ENCODE measurements at regions not wholly inside any gene's neighbourhood (a gene's known extent, or its start where the extent isn't known, plus 50 kb on each side); places are given as distances from the start of the nearest gene placed in this dataset.

DNA sequence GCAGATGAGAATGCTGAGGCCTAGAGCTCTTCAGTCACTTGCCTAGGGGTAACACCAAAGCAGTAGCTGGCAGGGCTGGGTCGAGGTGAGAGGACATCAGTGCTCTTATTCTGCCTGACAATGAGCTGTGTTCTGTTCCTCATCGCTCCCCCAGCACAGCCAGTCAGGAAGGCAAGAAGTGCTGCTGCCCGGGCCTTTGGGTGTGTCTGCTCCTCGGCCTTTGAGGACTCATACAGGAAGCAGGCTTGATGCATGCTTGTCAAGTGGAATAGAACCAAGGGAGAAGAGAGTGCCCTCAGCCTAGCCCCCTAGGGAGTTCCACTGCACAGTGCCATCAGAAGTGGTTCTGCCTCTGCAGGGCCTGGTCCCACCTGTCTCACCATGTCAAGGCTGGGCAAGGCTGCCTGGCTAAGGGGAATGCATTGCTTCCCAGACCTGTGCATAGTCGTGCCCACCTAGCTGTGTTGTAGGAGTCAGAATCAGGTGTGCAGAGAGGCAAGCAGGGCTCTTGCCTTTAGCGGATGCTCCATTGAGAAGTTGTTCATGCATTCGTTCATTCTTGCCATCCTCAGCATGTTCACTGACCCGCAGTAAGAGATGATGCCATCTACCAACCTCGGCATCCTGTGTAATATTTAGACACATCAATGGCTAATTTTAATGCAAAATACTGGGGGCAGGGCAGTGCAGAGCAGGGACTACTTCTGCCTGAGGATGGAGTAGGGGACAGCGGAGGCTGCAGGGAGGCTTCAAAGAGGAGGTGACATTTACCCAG is 156.6 kb downstream of the RPS24 start:
- Histone ChIP-seq H3K9me3 (no peaks in the 10 kb centered on the region), H3K27ac (no peak overlapping the region), H3K27me3 (no peaks in the 10 kb centered on the region), H3K4me3 (no peak overlapping the region), H3K4me1 (no peaks in the 10 kb centered on the region), H3K36me3 (no peaks in the 10 kb centered on the region)
- TF ChIP-seq, protein P1, sequence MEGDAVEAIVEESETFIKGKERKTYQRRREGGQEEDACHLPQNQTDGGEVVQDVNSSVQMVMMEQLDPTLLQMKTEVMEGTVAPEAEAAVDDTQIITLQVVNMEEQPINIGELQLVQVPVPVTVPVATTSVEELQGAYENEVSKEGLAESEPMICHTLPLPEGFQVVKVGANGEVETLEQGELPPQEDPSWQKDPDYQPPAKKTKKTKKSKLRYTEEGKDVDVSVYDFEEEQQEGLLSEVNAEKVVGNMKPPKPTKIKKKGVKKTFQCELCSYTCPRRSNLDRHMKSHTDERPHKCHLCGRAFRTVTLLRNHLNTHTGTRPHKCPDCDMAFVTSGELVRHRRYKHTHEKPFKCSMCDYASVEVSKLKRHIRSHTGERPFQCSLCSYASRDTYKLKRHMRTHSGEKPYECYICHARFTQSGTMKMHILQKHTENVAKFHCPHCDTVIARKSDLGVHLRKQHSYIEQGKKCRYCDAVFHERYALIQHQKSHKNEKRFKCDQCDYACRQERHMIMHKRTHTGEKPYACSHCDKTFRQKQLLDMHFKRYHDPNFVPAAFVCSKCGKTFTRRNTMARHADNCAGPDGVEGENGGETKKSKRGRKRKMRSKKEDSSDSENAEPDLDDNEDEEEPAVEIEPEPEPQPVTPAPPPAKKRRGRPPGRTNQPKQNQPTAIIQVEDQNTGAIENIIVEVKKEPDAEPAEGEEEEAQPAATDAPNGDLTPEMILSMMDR (IDR thresholded peaks at IDR 0.05): no peak
- DNase-seq: no peak
- intact Hi-C loops (cut with DNase I): no loop called here
- 78 to 87% methylated on average over 10 of the region's 10 CpGs for WGBS, 2 donors
- ATAC-seq: no peak
- FAIRE-seq: no peak

DNA sequence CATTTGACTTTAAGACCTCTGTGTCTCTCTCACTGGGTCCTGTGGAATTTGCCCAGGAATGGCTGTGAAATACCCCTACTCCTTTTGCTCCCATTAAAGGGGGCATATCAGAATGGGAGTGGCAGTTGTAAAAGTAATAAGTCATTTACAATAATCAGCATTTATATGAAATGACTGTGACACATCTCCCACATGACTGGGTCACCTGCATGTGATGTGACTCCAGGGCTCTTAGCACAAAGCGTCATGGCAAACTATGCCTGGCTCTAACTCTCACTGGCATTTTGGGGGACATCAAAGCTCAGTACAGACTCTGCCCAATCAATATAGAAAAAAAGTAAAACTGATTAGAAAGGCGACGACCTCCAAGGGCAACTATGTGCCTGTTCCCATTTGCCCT is 157.6 kb downstream of the RPS24 start:
- H3K27ac ChIP-seq: no peak overlapping the region
- no peak for FAIRE-seq
- H3K4me3 ChIP-seq: no peak overlapping the region
- no peak for ATAC-seq
- H3K36me3 ChIP-seq: no peaks in the 10 kb centered on the region
- TF ChIP-seq, protein P1 (IDR thresholded peaks at IDR 0.05): no peak
- WGBS, 2 donors: 70 to 85% methylated on average over 3 of the region's 3 CpGs
- DNase-seq: no peak
- intact Hi-C loops (cut with DNase I): no loop called here
- H3K9me3 ChIP-seq: no peaks in the 10 kb centered on the region
- no peaks in the 10 kb centered on the region for H3K4me1 ChIP-seq
- H3K27me3 ChIP-seq: no peaks in the 10 kb centered on the region

DNA sequence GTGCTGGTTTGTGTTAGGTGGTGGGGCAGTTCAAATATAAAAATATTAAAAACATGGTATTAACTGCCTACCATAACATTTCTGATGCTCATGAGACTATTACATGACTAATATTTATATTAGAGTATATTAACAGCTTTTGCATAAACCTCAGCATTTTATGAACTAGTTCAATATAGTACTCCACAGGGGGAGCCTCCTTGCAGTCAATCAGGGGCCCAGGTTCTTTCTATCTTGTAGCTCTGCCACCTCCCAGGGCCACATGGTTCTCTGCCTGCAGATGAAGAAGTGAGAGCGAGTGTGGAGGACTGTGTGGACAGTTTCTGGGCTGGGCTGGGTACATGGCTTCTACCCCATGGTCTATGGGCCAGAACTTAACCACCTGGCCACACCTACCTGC is 159.5 kb downstream of the RPS24 start:
- FAIRE-seq: no peak
- no peak for DNase-seq
- H3K4me3 ChIP-seq: no peak overlapping the region
- H3K9me3 ChIP-seq: no peaks in the 10 kb centered on the region
- TF ChIP-seq, protein P1 (IDR thresholded peaks at IDR 0.05): no peak
- no peaks in the 10 kb centered on the region for H3K4me1 ChIP-seq
- no peak for ATAC-seq
- intact Hi-C loops (cut with DNase I): no loop called here
- WGBS, 2 donors: 84 to 96% methylated on average over 1 of the region's 1 CpG
- H3K36me3 ChIP-seq: no peaks in the 10 kb centered on the region
- H3K27me3 ChIP-seq: no peaks in the 10 kb centered on the region
- H3K27ac ChIP-seq: no peak overlapping the region

DNA sequence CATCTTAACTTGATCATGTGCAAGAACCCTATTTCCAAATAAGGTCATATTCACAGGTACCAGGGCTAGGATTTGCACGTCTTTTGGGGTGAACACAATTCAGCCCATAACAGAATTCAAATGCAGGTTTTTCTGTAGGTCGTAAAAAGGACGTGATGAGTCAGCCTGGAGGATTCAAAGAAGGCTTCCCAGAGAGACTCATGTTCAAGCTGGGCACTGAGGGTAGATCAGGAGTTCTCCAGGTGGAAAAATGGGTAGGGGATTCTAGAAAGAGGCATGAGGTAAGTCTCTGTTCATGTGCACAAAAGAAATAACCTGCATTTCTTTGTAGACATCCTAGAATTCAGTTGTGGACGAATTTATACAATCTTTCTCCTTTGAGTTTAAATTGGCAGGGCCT is 160.4 kb downstream of the RPS24 start:
- ATAC-seq: no peak
- TF ChIP-seq, protein P1 (IDR thresholded peaks at IDR 0.05): no peak
- Histone ChIP-seq H3K4me1 (no peaks in the 10 kb centered on the region), H3K36me3 (no peaks in the 10 kb centered on the region), H3K9me3 (no peaks in the 10 kb centered on the region), H3K27ac (no peak overlapping the region), H3K4me3 (no peak overlapping the region), H3K27me3 (no peaks in the 10 kb centered on the region)
- intact Hi-C loops (cut with DNase I): no loop called here
- 83 to 87% methylated on average over 4 of the region's 4 CpGs for WGBS, 2 donors
- FAIRE-seq: no peak
- no peak for DNase-seq

Data from pancreas (tissue), 10 donors.